ENCODE measurements at regions not wholly inside any gene's neighbourhood (a gene's known extent, or its start where the extent isn't known, plus 50 kb on each side); places are given as distances from the start of the nearest gene placed in this dataset.

- peak; percentile 71 for FAIRE-seq
These were observed 437.9 kb downstream of the KLF5 start for GRCh38 chr13:73496711-73497110.

- FAIRE-seq: no peak
These were observed 434.0 kb downstream of the KLF5 start for GRCh38 chr13:73492811-73493210.

- no peak for FAIRE-seq
These were observed 423.8 kb downstream of the KLF5 start for GRCh38 chr13:73482556-73482955.

GRCh38 chr13:73481886-73482445 lies 423.2 kb downstream of the KLF5 start:
- no peak for FAIRE-seq

- no peak for FAIRE-seq
These were observed 422.2 kb downstream of the KLF5 start for GRCh38 chr13:73480779-73481559.

- no peak for FAIRE-seq
These were observed 421.1 kb downstream of the KLF5 start for GRCh38 chr13:73479856-73480255.

GRCh38 chr13:73479351-73479750 lies 420.5 kb downstream of the KLF5 start:
- no peak for FAIRE-seq

- FAIRE-seq: no peak
These were observed 418.6 kb downstream of the KLF5 start for GRCh38 chr13:73477441-73477840.

GRCh38 chr13:73473016-73473415 lies 414.2 kb downstream of the KLF5 start:
- FAIRE-seq: no peak

GRCh38 chr13:73467125-73467524 lies 408.3 kb downstream of the KLF5 start:
- no peak for FAIRE-seq

- FAIRE-seq: no peak
These were observed 407.8 kb downstream of the KLF5 start for GRCh38 chr13:73466561-73466960.

- no peak for FAIRE-seq
These were observed 406.8 kb downstream of the KLF5 start for GRCh38 chr13:73465617-73465971.

- no peak for FAIRE-seq
These were observed 406.2 kb downstream of the KLF5 start for GRCh38 chr13:73464758-73465616.

GRCh38 chr13:73462241-73462640 lies 403.4 kb downstream of the KLF5 start:
- no peak for FAIRE-seq

- no peak for FAIRE-seq
These were observed 392.6 kb downstream of the KLF5 start for GRCh38 chr13:73451221-73452029.

- no peak for FAIRE-seq
These were observed 391.8 kb downstream of the KLF5 start for GRCh38 chr13:73450583-73450982.

GRCh38 chr13:73449252-73449651 lies 390.4 kb downstream of the KLF5 start:
- no peak for FAIRE-seq

- FAIRE-seq: no peak
These were observed 381.6 kb downstream of the KLF5 start for GRCh38 chr13:73440296-73440895.

- no peak for FAIRE-seq
These were observed 375.1 kb downstream of the KLF5 start for GRCh38 chr13:73433890-73434289.

GRCh38 chr13:73433458-73433857 lies 374.7 kb downstream of the KLF5 start:
- no peak for FAIRE-seq

- no peak for FAIRE-seq
These were observed 370.9 kb downstream of the KLF5 start for GRCh38 chr13:73429701-73430100.

- no peak for FAIRE-seq
These were observed 369.9 kb downstream of the KLF5 start for GRCh38 chr13:73428706-73429105.
